COLO668 (cell line): ENCODE measurements at regions not wholly inside any gene's neighbourhood (a gene's known extent, or its start where the extent isn't known, plus 50 kb on each side); places are given as distances from the start of the nearest gene placed in this dataset.

ENCODE experiments used
- DNase-seq: peaks from one replicate; lab custom pipeline; 2025; ENCODE audit not compliant: unreplicated experiment; lab: John Stamatoyannopoulos, UW

DNA sequence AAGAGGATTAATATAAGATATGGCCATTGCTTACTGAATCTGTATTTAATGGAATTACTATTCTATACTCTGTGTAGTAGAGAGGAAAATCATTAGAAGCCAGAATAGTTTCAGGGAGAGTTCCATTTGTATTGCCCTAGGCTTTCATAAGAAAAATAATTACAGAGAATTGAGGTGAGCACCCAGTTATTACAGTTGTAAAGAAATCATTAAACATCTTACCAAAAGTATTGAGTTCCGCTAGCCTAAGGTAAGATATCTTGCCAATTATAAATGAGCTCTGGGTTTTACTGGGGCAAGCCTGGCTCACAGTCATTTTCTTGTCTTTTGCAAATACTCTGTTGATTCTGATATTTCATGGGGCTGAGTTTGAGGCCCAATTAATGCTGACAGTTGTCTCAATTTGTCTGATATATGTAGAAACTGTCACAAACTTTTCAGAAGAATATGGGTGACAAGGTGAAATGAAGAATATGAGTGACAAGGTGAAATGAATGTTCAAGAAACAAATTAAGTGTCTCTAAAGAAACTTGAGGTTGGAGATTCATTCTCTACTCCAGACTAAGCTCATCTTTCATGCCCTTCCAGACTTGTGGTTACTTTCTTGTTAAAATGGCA is 127.8 kb downstream of the PTGER3 start:
- no peak for DNase-seq
